Tibial nerve (tissue), 3 donors: ENCODE measurements at regions not wholly inside any gene's neighbourhood (a gene's known extent, or its start where the extent isn't known, plus 50 kb on each side); places are given as distances from the start of the nearest gene placed in this dataset.

Source experiments
- CTCF ChIP-seq, 5 experiments: fragments of 200-600 bp in 3 of 5; fragments of 450-650 bp in 2 of 5; sonication (generic) in 3 of 5; IDR thresholded peaks; one replicate each; pipeline ENCODE4 v1.5.1; 2016 to 2019; ENCODE audit warnings: antibody characterized with exemption in 5 of 5, mild to moderate bottlenecking in 3 of 5, moderate library complexity in 2 of 5
- POLR2A ChIP-seq, 2 donors: fragments of 450-650 bp; IDR thresholded peaks; one replicate each; pipeline ENCODE4 v1.6.1; 2017; ENCODE audit warnings: antibody characterized with exemption in 2 of 2, mild to moderate bottlenecking in 2 of 2, moderate library complexity in 2 of 2

- no peak for TF ChIP-seq CTCF (IDR thresholded peaks at IDR 0.05)
- TF ChIP-seq POLR2A (IDR thresholded peaks at IDR 0.05) = no peak
Observed at GRCh38 chr5:91493086-91493485, 110.0 kb upstream of the ARRDC3 start.
